Adipocyte (in vitro differentiated cells): ENCODE measurements at regions not wholly inside any gene's neighbourhood (a gene's known extent, or its start where the extent isn't known, plus 50 kb on each side); places are given as distances from the start of the nearest gene placed in this dataset.

Experiments
- DNase-seq: peaks from one replicate; pipeline ENCODE4 v3.0.0-alpha.2; 2015; ENCODE audit warnings: low read depth
- H3K27me3 ChIP-seq: replicated peaks from 2 replicates; pipeline ENCODE4 v1.7.0; 2013; ENCODE audit warnings: mild to moderate bottlenecking, low read length, moderate library complexity; ENCODE audit not compliant: control insufficient read depth, insufficient read depth
- H3K36me3 ChIP-seq: 2 replicates; pipeline ENCODE4 v1.7.0; 2013; ENCODE audit warnings: low read length, mild to moderate bottlenecking, moderate library complexity; ENCODE audit not compliant: control insufficient read depth, insufficient read depth, severe bottlenecking
- H3K4me1 ChIP-seq: 2 replicates; pipeline ENCODE4 v1.7.0; 2013; ENCODE audit warnings: mild to moderate bottlenecking, low read length, moderate library complexity; ENCODE audit not compliant: control insufficient read depth, insufficient read depth
- H3K4me3 ChIP-seq: 2 replicates; pipeline ENCODE4 v1.7.0; 2013; ENCODE audit warnings: mild to moderate bottlenecking, low read length, moderate library complexity
- H3K9ac ChIP-seq: 2 replicates; pipeline ENCODE4 v1.7.0; 2013; ENCODE audit warnings: mild to moderate bottlenecking, low read length, moderate library complexity
- H3K9me3 ChIP-seq: 2 replicates; pipeline ENCODE4 v1.7.0; 2013; ENCODE audit warnings: mild to moderate bottlenecking, low read length, moderate library complexity; ENCODE audit not compliant: control insufficient read depth

DNA sequence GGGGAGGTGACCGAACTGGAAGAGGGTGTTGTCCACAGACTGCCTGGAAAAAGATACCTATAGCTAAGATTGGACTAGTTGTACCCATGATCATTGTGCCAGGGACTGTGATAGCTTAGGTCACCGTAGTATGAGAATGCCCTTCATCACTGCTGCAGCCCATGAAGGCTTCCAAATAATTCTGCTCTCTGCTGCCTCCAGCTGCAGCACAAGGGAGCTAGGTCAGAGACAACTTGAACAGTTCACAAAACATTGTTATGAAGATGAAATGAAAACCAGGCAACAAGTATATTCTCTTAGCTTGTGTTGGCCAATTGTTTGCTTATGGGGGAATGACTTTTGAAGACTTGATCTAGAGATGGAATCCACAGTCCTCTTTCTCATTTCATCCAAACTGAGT, 246.7 kb downstream of the MRPL39 start:
- Histone ChIP-seq H3K4me3 (no peak overlapping the region), H3K4me1 (no peaks in the 10 kb centered on the region), H3K9ac (no peak overlapping the region), H3K9me3 (no peaks in the 10 kb centered on the region), H3K27me3 (no peaks in the 10 kb centered on the region), H3K36me3 (no peaks in the 10 kb centered on the region)
- peak; percentile 11 for DNase-seq

DNA sequence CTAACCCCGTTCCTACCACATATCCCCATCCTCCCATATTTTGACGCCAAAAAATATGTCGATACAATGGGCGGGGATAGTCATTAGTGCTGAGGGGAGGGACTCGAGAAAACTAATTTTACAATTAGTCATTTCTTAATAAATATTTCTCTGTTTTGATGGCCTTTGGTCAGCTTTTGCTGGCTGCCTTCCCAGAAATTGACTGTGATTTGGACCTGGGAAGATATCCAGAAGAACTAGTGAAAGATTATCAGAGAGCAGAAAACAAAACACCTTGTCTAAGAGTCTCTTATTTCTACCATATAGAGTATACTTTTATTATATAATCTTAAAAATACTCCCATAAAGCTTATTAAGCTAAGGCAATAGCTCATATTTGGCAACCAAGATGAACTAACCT, 247.6 kb downstream of the MRPL39 start:
- no peak overlapping the region for H3K4me3 ChIP-seq
- no peak overlapping the region for H3K9ac ChIP-seq
- no peaks in the 10 kb centered on the region for H3K36me3 ChIP-seq
- DNase-seq, result no peak
- no peaks in the 10 kb centered on the region for H3K4me1 ChIP-seq
- H3K27me3 ChIP-seq, result no peaks in the 10 kb centered on the region
- no peaks in the 10 kb centered on the region for H3K9me3 ChIP-seq

DNA sequence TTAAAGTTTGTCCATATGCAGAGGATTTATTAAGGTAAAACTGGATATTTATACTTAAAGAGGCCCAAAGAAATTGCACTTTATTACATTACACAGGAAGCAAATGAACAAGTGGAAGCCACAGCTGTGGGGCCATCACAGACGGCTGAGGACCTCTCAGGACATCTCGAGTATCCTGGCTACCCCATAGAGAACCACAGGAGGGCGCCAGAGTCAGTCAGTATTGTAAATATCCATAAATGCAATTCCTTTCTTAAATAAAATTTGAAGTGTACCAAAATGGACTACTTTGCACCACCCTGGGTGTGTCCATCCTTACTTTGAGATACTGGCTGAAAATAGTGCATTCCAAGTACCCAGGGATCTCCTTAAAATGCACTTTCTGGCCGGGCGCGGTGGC, 257.2 kb downstream of the MRPL39 start:
- no peak overlapping the region for H3K4me3 ChIP-seq
- no peaks in the 10 kb centered on the region for H3K27me3 ChIP-seq
- H3K9me3 ChIP-seq, result peaks cover 4% of the 10 kb centered on the region
- no peak overlapping the region for H3K9ac ChIP-seq
- no peaks in the 10 kb centered on the region for H3K4me1 ChIP-seq
- peak; percentile 59 for DNase-seq
- H3K36me3 ChIP-seq, result no peaks in the 10 kb centered on the region

DNA sequence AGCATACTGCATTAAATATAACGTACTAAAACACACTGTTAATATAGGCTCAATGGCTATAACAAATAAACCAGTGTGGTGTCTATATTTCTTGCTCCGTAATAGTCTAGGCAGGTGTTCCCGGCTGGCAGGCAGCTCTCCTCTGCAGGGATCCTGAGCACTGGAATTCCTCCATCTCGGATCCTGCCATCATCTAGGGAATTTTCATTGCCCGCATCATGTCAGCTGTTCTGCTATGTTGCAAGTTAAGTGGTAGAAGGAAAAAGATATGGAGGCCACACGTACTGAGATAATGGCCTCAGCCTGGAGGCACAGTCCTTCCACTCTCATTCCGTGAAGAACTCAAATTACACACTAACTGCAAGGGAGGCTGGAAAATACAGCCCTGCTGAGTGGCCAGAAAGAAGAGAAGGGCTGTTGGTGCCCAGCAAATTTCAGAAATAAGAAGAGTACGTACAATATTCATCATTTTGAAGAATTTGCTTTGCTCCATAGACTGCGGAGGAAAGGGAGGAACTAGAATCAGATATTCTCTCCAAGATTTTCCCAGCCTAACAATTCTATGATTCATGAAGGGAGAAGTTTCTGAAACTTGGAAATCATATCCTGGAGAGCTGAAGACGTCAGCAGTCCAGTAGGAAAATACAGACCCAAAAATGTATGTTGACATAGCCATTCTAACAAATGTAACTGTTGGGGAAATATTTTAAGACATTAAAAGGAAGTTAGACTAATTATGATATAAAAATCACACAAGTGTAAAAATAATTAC, 263.3 kb downstream of the MRPL39 start:
- no peaks in the 10 kb centered on the region for H3K27me3 ChIP-seq
- H3K9me3 ChIP-seq, result no peaks in the 10 kb centered on the region
- H3K9ac ChIP-seq, result no peak overlapping the region
- H3K4me3 ChIP-seq, result no peak overlapping the region
- H3K4me1 ChIP-seq, result peaks cover 7% of the 10 kb centered on the region
- no peaks in the 10 kb centered on the region for H3K36me3 ChIP-seq
- DNase-seq, result no peak

DNA sequence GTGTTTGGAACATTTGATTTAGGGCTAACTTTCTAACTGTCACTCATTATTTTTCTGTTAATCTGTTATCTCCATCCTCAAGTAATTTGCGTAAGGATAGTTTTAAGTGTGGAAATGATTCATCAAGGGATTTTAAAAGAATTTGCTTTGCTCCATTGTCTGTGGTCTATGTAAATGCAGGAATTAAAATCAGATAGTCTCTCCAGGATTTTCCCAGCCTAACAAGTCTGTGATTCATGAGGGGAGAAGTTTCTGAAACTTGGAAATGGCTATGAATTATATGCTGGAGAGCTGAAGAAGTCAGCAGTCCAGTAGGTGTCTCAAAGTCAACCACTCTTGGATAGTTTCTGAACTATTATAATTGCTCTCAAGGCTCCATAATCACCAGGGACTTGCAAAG, 264.5 kb downstream of the MRPL39 start:
- H3K27me3 ChIP-seq, result no peaks in the 10 kb centered on the region
- H3K36me3 ChIP-seq, result no peaks in the 10 kb centered on the region
- no peak overlapping the region for H3K9ac ChIP-seq
- H3K4me1 ChIP-seq, result peaks cover 7% of the 10 kb centered on the region
- no peaks in the 10 kb centered on the region for H3K9me3 ChIP-seq
- DNase-seq, result no peak
- no peak overlapping the region for H3K4me3 ChIP-seq

DNA sequence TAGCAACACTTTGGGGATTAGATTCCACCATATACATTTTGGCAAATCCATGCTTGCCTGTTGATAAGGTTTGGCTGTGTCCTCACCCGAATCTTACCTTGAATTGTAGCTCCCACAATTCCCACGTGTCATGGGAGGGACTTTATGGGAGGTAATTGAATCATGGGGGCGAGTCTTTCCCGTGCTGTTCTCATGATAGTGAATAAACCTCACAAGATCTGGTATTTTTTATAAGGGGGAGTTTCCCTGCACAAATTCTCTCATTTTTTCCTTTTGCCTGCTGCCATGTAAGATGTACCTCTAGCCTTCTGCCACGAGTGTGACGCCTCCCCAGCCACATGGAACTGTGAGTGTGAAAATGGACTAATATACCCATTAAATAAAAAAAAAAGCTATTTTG, 265.3 kb downstream of the MRPL39 start:
- H3K27me3 ChIP-seq, result no peaks in the 10 kb centered on the region
- H3K4me1 ChIP-seq, result peaks cover 7% of the 10 kb centered on the region
- no peak for DNase-seq
- H3K9me3 ChIP-seq, result no peaks in the 10 kb centered on the region
- H3K4me3 ChIP-seq, result no peak overlapping the region
- H3K36me3 ChIP-seq, result no peaks in the 10 kb centered on the region
- H3K9ac ChIP-seq, result no peak overlapping the region

DNA sequence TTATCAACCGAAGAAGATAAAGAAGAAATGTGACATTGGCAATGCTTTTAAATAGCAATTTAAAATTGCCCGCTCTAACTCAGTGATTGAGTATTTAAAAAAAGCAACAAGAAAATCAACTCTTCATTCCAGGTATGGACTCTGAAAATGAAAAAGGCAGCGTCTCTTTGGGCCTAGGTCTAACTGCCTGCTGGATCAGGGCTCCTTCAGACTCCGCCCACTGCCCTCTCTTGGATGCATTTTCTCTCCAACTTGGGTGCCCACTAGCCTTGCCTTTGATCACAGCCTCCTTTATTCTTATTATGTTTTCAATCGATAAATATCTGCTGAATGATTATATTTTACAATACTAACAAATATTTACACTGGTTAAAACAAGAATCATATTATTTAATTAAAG, 268.9 kb downstream of the MRPL39 start:
- Histone ChIP-seq H3K4me3 (no peak overlapping the region), H3K27me3 (no peaks in the 10 kb centered on the region), H3K9ac (no peak overlapping the region), H3K9me3 (no peaks in the 10 kb centered on the region), H3K36me3 (no peaks in the 10 kb centered on the region), H3K4me1 (peaks cover 7% of the 10 kb centered on the region)
- DNase-seq, result no peak

DNA sequence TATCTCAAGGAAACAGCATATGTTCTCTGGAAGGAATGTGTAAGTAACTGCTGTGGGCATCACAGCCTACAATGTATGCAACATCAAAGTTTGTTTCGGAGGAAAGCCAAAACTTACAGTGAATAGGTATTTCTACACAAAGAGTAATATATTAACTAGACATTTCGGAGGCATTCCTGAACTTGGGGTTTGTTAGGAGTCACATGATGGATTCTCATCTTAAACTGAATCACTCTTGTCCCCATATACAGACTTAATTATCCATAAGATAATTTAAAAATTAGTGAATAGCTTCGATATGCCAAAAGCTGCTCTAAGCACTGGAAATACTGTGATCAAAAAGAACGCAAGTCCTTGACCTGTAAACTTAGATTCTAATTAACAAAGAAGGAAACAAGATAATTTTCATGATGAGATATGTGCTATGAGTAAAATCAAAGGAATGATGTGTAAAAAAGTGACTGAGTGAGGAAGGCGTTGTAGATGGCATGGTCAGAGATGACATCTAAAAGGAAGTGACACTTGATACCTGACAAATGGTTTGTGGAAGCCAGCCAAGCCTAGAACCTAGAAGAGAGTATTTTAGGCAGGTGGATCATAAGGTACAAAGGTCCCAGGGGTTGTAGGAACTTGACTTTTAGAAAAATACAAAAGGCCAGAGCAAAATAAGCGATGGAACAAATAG, 273.1 kb downstream of the MRPL39 start:
- Histone ChIP-seq H3K4me3 (no peak overlapping the region), H3K27me3 (no peaks in the 10 kb centered on the region), H3K9me3 (no peaks in the 10 kb centered on the region), H3K36me3 (no peaks in the 10 kb centered on the region), H3K9ac (no peak overlapping the region), H3K4me1 (peaks cover 26% of the 10 kb centered on the region)
- no peak for DNase-seq

DNA sequence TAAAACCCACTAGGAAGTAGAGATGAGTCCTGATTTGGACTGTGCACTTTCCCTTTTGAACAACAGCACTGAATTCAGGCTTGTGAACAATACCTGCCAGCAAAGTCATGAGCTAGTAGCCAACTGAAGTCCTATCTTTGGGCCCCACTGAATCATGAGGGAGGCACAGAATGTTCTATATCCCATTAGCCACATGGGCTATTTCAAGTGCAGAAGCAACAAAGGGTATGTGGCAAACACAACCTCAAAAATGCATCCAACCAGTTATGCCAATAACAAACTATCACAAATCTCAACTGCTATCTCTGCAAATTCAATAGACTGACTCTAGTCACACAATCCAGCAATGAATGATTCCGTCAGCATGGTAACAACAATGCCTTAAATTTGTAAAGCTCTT, 276.0 kb downstream of the MRPL39 start:
- H3K4me3 ChIP-seq, result no peak overlapping the region
- no peaks in the 10 kb centered on the region for H3K9me3 ChIP-seq
- peak; percentile 11 for DNase-seq
- no peaks in the 10 kb centered on the region for H3K36me3 ChIP-seq
- H3K9ac ChIP-seq, result no peak overlapping the region
- H3K27me3 ChIP-seq, result no peaks in the 10 kb centered on the region
- H3K4me1 ChIP-seq, result peaks cover 33% of the 10 kb centered on the region

DNA sequence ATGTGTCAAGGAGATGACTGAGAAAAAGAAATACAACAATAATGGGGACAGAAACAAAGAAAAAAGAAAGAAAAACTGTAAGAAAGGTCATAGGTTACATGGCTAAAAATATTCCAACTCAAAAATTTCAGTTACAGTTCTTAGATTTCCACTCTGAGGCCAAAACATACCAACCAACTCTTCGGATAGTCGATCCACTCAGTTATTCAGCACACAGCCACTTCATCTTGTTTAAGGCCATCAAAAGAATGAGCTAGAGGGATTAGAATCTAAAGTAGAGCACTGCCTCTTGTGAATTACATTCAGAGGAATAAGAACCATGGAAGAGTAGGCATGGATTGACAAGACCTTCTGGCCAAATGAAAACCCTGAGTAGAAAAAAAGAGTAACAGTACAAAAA, 277.0 kb downstream of the MRPL39 start:
- Histone ChIP-seq H3K4me1 (peaks cover 33% of the 10 kb centered on the region), H3K36me3 (no peaks in the 10 kb centered on the region), H3K9me3 (no peaks in the 10 kb centered on the region), H3K4me3 (no peak overlapping the region), H3K27me3 (no peaks in the 10 kb centered on the region), H3K9ac (no peak overlapping the region)
- no peak for DNase-seq

DNA sequence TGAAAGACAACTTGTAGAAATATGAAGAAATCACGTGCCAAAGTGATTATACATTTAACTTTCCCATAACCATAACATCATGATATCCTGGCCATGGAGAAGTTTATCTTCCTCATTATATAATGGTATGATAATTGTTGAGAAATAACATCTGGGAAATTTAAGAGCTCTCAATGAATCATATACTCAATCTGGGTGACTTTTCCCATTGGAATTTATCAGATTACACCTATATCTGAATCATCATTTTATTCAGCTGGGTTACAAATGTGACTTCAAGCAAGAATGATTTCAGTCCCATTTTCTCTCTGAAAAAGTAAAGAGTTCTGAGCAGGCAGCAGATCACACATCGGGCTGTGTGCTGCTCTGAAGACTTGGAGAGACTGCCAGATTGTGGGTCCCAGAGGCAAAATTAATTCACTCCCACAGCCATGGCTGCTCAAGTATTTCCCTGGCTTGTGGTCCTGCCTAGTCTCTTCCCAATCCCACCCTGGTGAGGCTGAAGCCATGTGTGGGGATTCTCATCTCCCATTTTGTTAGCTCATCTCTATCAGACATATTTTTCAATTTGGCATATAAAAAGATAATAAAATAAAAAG, 278.0 kb downstream of the MRPL39 start:
- Histone ChIP-seq H3K4me3 (peak overlapping the region; percentile 28), H3K9me3 (no peaks in the 10 kb centered on the region), H3K9ac (peak overlapping the region; percentile 60), H3K27me3 (no peaks in the 10 kb centered on the region), H3K36me3 (no peaks in the 10 kb centered on the region), H3K4me1 (peaks cover 33% of the 10 kb centered on the region)
- peak; percentile 66 for DNase-seq
